Neutrophil (primary cell): ENCODE measurements at regions not wholly inside any gene's neighbourhood (a gene's known extent, or its start where the extent isn't known, plus 50 kb on each side); places are given as distances from the start of the nearest gene placed in this dataset.

Experiments
- H3K27ac ChIP-seq: fragments of 200-600 bp; sonication (generic); 2 replicates; pipeline ENCODE4 v1.5.1; 2016; ENCODE audit warnings: mild to moderate bottlenecking, moderate library complexity
- H3K27me3 ChIP-seq: fragments of 200-600 bp; sonication (generic); 2 replicates; pipeline ENCODE4 v1.6.0; 2016; ENCODE audit warnings: mild to moderate bottlenecking
- H3K36me3 ChIP-seq: fragments of 200-600 bp; sonication (generic); 2 replicates; pipeline ENCODE4 v1.5.1; 2017
- H3K4me1 ChIP-seq, 2 experiments: fragments of 200-600 bp in 1 of 2; sonication (generic) in 1 of 2; 1 replicate in 1 of 2; 2 replicates in 1 of 2; pipeline versions ENCODE4 v1.5.1 to v1.6.1; 2013 to 2016; ENCODE audit warnings: low read depth in 1 of 2, low read length in 1 of 2, mild to moderate bottlenecking in 1 of 2, moderate library complexity in 1 of 2; ENCODE audit not compliant: control insufficient read depth in 1 of 2, insufficient read depth in 1 of 2
- H3K4me3 ChIP-seq, 2 experiments: fragments of 200-600 bp in 1 of 2; sonication (generic) in 1 of 2; 1 replicate in 1 of 2; 2 replicates in 1 of 2; pipeline ENCODE4 v1.5.1; 2013 to 2016; ENCODE audit warnings: low read depth in 1 of 2, low read length in 1 of 2, mild to moderate bottlenecking in 1 of 2, moderate library complexity in 1 of 2
- H3K9me3 ChIP-seq: fragments of 200-600 bp; sonication (generic); 2 replicates; pipeline ENCODE4 v1.5.1; 2016
- CTCF ChIP-seq: fragments of 200-600 bp; sonication (generic); IDR thresholded peaks from 2 replicates; pipeline ENCODE4 v1.5.1; 2016; ENCODE audit warnings: antibody characterized with exemption

- TF ChIP-seq CTCF, result no peak
- Histone ChIP-seq H3K9me3 (no peaks in the 10 kb centered on the region), H3K27me3 (no peaks in the 10 kb centered on the region), H3K27ac (no peak overlapping the region), H3K36me3 (no peaks in the 10 kb centered on the region), H3K4me3 (no peak overlapping the region), H3K4me1 (no peaks in the 10 kb centered on the region)
Observed at GRCh38 chr4:152115118-152115517, 354.3 kb upstream of the GATB start.

- Histone ChIP-seq H3K4me3 (no peak overlapping the region), H3K4me1 (no peaks in the 10 kb centered on the region), H3K36me3 (no peaks in the 10 kb centered on the region), H3K27ac (no peak overlapping the region), H3K27me3 (peaks cover 3% of the 10 kb centered on the region), H3K9me3 (no peaks in the 10 kb centered on the region)
- no peak for TF ChIP-seq CTCF
Observed at GRCh38 chr4:152114562-152114961, 353.8 kb upstream of the GATB start.

- no peak overlapping the region for H3K27ac ChIP-seq
- no peaks in the 10 kb centered on the region for H3K9me3 ChIP-seq
- peaks cover 9% of the 10 kb centered on the region for H3K27me3 ChIP-seq
- H3K4me3 ChIP-seq, result no peak overlapping the region
- no peaks in the 10 kb centered on the region for H3K36me3 ChIP-seq
- TF ChIP-seq CTCF, result no peak
- H3K4me1 ChIP-seq, result no peaks in the 10 kb centered on the region
Observed at GRCh38 chr4:152112887-152113286, 352.1 kb upstream of the GATB start.

GRCh38 chr4:152112190-152112589 is 351.4 kb upstream of the GATB start:
- Histone ChIP-seq H3K27me3 (peaks cover 9% of the 10 kb centered on the region), H3K4me3 (no peak overlapping the region), H3K36me3 (no peaks in the 10 kb centered on the region), H3K9me3 (no peaks in the 10 kb centered on the region), H3K4me1 (no peaks in the 10 kb centered on the region), H3K27ac (no peak overlapping the region)
- no peak for TF ChIP-seq CTCF

- Histone ChIP-seq H3K36me3 (no peaks in the 10 kb centered on the region), H3K9me3 (no peaks in the 10 kb centered on the region), H3K27me3 (peaks cover 9% of the 10 kb centered on the region), H3K4me3 (no peak overlapping the region), H3K4me1 (no peaks in the 10 kb centered on the region), H3K27ac (no peak overlapping the region)
- TF ChIP-seq CTCF, result no peak
Observed at GRCh38 chr4:152110780-152111179, 350.0 kb upstream of the GATB start.
